ENCODE measurements at regions not wholly inside any gene's neighbourhood (a gene's known extent, or its start where the extent isn't known, plus 50 kb on each side); places are given as distances from the start of the nearest gene placed in this dataset.

GRCh38 chr16:82344157-82344556 is 174.1 kb upstream of the MPHOSPH6 start:
- BruUV-seq (replicated peaks), result no TSS peak
- ATAC-seq (no peak), DNase-seq (ENCODE audit: extremely low read depth in 1 of 4, low spot score in 3 of 4) (no peak), FAIRE-seq (no peak)
- Histone ChIP-seq H4K20me1 (replicated peaks; ENCODE audit: control insufficient read depth, insufficient read depth, low read length) (no peaks in the 10 kb centered on the region), H3K9me3 (replicated peaks; ENCODE audit: control insufficient read depth, insufficient read depth, low read depth, low read length) (no peaks in the 10 kb centered on the region; the same call in 1 of the 2 replicates), H3K79me2 (ENCODE audit: control insufficient read depth, insufficient read depth, low read length) (no peaks in the 10 kb centered on the region), H3K4me3 (no peak overlapping the region), H3K27me3 (ENCODE audit: control insufficient read depth in 2 of 2, insufficient read depth in 2 of 2, low read length in 2 of 2) (no peaks in the 10 kb centered on the region), H3K36me3 (ENCODE audit: control insufficient read depth, insufficient read depth, low read length) (no peaks in the 10 kb centered on the region), H3K4me1 (replicated peaks in 1 of 2; ENCODE audit: control insufficient read depth in 2 of 2, insufficient read depth in 2 of 2, low read length in 2 of 2) (no peaks in the 10 kb centered on the region), H3K27ac (ENCODE audit: extremely low read depth, low read depth, low read length) (no peak overlapping the region), H3K4me2 (ENCODE audit: insufficient read depth, low read length) (no peak overlapping the region), H3K9me1 (ENCODE audit: control insufficient read depth, insufficient read depth, low read length) (no peaks in the 10 kb centered on the region), H2AFZ (ENCODE audit: low read depth, low read length) (no peak overlapping the region), H3K9ac (ENCODE audit: insufficient read depth in 1 of 2, low read depth in 2 of 2, low read length in 2 of 2) (no peak overlapping the region)
- intact Hi-C loops (cut with micrococcal nuclease), result no loop called here
- CTCF ChIA-PET (ENCODE audit: low intra/inter-chr PET ratio), result interaction anchor here (1.3 kb wide), 1 partner anchor 81 kb away, joined by 5 read pairs; no protein-coding TSS in a partner anchor
- in situ Hi-C loops (cut with MboI), result no loop called here
- 0% methylated on average over 4 of the region's 4 CpGs for WGBS (ENCODE audit: insufficient coverage, low coverage, missing lambda C conversion rate)
- TF ChIP-seq CBFB (CRISPR knock-in tag; IDR thresholded peaks at IDR 0.05) (no peak), ZNF165 (CRISPR knock-in tag; IDR thresholded peaks at IDR 0.05; ENCODE audit: borderline replicate concordance) (no peak), ZBTB2 (IDR thresholded peaks at IDR 0.05) (no peak), FOXK2 (conservative IDR thresholded peaks at IDR 0.05 in 1 of 2, IDR thresholded peaks at IDR 0.05 in 1 of 2; ENCODE audit: low read depth in 2 of 2) (no peak), SIN3B (IDR thresholded peaks at IDR 0.05; ENCODE audit: low read depth) (no peak), MAX (CRISPR knock-in tag; IDR thresholded peaks at IDR 0.05) (no peak), CREM (IDR thresholded peaks at IDR 0.05; ENCODE audit: low read depth) (no peak), KLF16 (IDR thresholded peaks at IDR 0.05) (no peak)
- TF ChIP-seq, protein P1, sequence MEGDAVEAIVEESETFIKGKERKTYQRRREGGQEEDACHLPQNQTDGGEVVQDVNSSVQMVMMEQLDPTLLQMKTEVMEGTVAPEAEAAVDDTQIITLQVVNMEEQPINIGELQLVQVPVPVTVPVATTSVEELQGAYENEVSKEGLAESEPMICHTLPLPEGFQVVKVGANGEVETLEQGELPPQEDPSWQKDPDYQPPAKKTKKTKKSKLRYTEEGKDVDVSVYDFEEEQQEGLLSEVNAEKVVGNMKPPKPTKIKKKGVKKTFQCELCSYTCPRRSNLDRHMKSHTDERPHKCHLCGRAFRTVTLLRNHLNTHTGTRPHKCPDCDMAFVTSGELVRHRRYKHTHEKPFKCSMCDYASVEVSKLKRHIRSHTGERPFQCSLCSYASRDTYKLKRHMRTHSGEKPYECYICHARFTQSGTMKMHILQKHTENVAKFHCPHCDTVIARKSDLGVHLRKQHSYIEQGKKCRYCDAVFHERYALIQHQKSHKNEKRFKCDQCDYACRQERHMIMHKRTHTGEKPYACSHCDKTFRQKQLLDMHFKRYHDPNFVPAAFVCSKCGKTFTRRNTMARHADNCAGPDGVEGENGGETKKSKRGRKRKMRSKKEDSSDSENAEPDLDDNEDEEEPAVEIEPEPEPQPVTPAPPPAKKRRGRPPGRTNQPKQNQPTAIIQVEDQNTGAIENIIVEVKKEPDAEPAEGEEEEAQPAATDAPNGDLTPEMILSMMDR (IDR thresholded peaks at IDR 0.05 in 2 of 3, conservative IDR thresholded peaks at IDR 0.05 in 1 of 3; ENCODE audit: insufficient read depth in 2 of 3, low read depth in 1 of 3, low read length in 3 of 3), result peak; percentile 8 to 26 (median 12); a peak in 2 of 6 replicates
- POLR2A ChIA-PET, result interaction anchor here (0.6 kb wide), 1 partner anchor 404 kb away, joined by 3 read pairs; no protein-coding TSS in a partner anchor

Measured in K562 (cell line).